ENCODE measurements at regions not wholly inside any gene's neighbourhood (a gene's known extent, or its start where the extent isn't known, plus 50 kb on each side); places are given as distances from the start of the nearest gene placed in this dataset.
A peak's percentile ranks its signal among the peaks of the same experiment; 100 is the strongest.

DNA sequence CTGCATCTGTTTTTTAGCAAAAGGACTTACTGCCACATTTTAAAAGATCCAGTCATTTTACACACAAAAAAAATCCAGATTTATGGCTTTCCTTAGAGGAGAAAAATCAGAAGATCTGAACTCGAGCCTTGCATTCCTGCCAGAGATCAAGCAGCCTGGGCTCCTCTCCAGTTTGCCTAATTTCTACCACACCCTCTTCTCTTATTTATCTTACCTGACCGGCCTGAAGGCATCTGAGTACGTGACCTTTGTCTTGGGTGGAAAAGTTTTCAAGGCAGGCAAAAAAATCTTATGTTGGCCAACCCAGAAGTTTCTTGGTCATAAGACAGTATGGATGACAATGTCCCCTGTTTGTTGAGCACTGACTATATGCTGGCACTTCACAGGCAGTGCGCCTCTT lies 60.3 kb downstream of the CHRD start:
- H3K9me3 ChIP-seq, result no peaks in the 10 kb centered on the region
- CTCF ChIA-PET, result interaction anchor here (0.7 kb wide), 1 partner anchor 8 kb away, joined by 3 read pairs; no protein-coding TSS in a partner anchor
- POLR2A ChIA-PET, result no interaction called here
- no peak for DNase-seq (ENCODE audit: low read depth in 1 of 2, low spot score in 1 of 2)
- peak overlapping the region; percentile 16; the same call in 1 of the 3 replicates for H3K4me2 ChIP-seq
- no peak overlapping the region for H3K4me3 ChIP-seq
- 19% methylated on average over 4 of the region's 4 CpGs for WGBS (ENCODE audit: missing lambda C conversion rate)
- no peak for TF ChIP-seq MAZ (IDR thresholded peaks at IDR 0.05; ENCODE audit: borderline replicate concordance, low read depth, low read length)
- TF ChIP-seq RNF2 (IDR thresholded peaks at IDR 0.05; ENCODE audit: borderline replicate concordance, low read depth), result no peak
- TF ChIP-seq, protein P1, sequence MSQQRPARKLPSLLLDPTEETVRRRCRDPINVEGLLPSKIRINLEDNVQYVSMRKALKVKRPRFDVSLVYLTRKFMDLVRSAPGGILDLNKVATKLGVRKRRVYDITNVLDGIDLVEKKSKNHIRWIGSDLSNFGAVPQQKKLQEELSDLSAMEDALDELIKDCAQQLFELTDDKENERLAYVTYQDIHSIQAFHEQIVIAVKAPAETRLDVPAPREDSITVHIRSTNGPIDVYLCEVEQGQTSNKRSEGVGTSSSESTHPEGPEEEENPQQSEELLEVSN (IDR thresholded peaks at IDR 0.05; ENCODE audit: borderline replicate concordance, low read depth), result no peak
- no peak for TF ChIP-seq GATA3 (IDR thresholded peaks at IDR 0.05; ENCODE audit: borderline replicate concordance)
- no peak for TF ChIP-seq MYC (IDR thresholded peaks at IDR 0.05; ENCODE audit: borderline replicate concordance, low read length)
- TF ChIP-seq NFE2L2 (conservative IDR thresholded peaks at IDR 0.05; ENCODE audit: low read length), result no peak
- TF ChIP-seq, protein P2, sequence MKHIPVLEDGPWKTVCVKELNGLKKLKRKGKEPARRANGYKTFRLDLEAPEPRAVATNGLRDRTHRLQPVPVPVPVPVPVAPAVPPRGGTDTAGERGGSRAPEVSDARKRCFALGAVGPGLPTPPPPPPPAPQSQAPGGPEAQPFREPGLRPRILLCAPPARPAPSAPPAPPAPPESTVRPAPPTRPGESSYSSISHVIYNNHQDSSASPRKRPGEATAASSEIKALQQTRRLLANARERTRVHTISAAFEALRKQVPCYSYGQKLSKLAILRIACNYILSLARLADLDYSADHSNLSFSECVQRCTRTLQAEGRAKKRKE (CRISPR knock-in tag; IDR thresholded peaks at IDR 0.05; ENCODE audit: low read depth), result no peak
- TF ChIP-seq CBX2 (IDR thresholded peaks at IDR 0.05; ENCODE audit: borderline replicate concordance, low read depth), result no peak
- TF ChIP-seq POLR2AphosphoS2 (conservative IDR thresholded peaks at IDR 0.05; ENCODE audit: low read length), result no peak
- no peak for TF ChIP-seq HOXA7 (CRISPR knock-in tag; IDR thresholded peaks at IDR 0.05)
- TF ChIP-seq, protein P3, sequence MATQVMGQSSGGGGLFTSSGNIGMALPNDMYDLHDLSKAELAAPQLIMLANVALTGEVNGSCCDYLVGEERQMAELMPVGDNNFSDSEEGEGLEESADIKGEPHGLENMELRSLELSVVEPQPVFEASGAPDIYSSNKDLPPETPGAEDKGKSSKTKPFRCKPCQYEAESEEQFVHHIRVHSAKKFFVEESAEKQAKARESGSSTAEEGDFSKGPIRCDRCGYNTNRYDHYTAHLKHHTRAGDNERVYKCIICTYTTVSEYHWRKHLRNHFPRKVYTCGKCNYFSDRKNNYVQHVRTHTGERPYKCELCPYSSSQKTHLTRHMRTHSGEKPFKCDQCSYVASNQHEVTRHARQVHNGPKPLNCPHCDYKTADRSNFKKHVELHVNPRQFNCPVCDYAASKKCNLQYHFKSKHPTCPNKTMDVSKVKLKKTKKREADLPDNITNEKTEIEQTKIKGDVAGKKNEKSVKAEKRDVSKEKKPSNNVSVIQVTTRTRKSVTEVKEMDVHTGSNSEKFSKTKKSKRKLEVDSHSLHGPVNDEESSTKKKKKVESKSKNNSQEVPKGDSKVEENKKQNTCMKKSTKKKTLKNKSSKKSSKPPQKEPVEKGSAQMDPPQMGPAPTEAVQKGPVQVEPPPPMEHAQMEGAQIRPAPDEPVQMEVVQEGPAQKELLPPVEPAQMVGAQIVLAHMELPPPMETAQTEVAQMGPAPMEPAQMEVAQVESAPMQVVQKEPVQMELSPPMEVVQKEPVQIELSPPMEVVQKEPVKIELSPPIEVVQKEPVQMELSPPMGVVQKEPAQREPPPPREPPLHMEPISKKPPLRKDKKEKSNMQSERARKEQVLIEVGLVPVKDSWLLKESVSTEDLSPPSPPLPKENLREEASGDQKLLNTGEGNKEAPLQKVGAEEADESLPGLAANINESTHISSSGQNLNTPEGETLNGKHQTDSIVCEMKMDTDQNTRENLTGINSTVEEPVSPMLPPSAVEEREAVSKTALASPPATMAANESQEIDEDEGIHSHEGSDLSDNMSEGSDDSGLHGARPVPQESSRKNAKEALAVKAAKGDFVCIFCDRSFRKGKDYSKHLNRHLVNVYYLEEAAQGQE (IDR thresholded peaks at IDR 0.05), result no peak
- TF ChIP-seq, protein P4, sequence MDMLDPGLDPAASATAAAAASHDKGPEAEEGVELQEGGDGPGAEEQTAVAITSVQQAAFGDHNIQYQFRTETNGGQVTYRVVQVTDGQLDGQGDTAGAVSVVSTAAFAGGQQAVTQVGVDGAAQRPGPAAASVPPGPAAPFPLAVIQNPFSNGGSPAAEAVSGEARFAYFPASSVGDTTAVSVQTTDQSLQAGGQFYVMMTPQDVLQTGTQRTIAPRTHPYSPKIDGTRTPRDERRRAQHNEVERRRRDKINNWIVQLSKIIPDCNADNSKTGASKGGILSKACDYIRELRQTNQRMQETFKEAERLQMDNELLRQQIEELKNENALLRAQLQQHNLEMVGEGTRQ (IDR thresholded peaks at IDR 0.05), result no peak
- no peak for TF ChIP-seq BHLHE40 (IDR thresholded peaks at IDR 0.05; ENCODE audit: low read depth, low read length)
- TF ChIP-seq TFCP2L1 (CRISPR knock-in tag; IDR thresholded peaks at IDR 0.05), result no peak
- no peak for TF ChIP-seq NR3C1 (IDR thresholded peaks at IDR 0.05)
- TF ChIP-seq, protein P5, sequence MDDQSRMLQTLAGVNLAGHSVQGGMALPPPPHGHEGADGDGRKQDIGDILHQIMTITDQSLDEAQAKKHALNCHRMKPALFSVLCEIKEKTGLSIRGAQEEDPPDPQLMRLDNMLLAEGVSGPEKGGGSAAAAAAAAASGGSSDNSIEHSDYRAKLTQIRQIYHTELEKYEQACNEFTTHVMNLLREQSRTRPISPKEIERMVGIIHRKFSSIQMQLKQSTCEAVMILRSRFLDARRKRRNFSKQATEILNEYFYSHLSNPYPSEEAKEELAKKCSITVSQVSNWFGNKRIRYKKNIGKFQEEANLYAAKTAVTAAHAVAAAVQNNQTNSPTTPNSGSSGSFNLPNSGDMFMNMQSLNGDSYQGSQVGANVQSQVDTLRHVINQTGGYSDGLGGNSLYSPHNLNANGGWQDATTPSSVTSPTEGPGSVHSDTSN (IDR thresholded peaks at IDR 0.05), result no peak
- no peak for TF ChIP-seq SREBF2 (IDR thresholded peaks at IDR 0.05)
- no peaks in the 10 kb centered on the region for H3K4me1 ChIP-seq
- ATAC-seq, result no peak
- FAIRE-seq, result no peak
- no peak overlapping the region for H3K27ac ChIP-seq

DNA sequence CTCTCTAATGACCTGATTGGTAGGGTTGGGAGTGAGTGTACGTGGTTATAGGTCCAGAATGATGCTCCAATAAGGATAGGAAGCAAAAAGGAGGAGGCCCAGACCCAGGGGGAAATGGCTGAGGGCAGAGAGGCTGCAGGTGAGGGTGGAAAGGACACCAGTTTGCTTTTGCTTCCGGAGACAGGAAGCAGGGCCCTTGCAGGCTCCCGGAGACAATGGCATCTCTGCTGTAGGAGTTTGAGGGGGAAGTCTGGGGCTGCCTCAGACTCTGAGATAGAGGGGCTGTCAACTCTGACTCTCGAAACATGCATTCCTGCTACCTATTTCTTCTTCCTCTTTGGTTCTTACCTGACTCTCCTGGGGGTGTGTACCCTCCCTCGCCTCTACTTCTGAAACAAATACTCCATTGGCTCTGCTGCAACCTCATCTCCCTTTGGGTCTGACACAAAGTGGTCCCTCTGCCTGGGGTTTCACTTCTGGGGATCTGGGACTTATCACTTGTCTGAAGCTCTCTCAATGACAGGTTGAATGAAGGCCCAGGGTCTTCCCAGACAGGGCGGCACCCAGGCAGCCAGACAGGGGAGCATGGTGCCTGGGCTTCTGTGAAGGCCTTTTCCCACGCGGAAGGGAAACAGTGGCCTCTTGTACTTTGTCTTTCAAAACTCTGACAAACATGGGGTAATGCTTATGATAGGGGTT lies 61.5 kb downstream of the CHRD start:
- Histone ChIP-seq H3K4me2 (no peak overlapping the region), H3K4me1 (no peaks in the 10 kb centered on the region), H3K27ac (no peak overlapping the region), H3K4me3 (no peak overlapping the region), H3K9me3 (no peaks in the 10 kb centered on the region)
- POLR2A ChIA-PET, result no interaction called here
- DNase-seq (ENCODE audit: low read depth in 1 of 2, low spot score in 1 of 2) (no peak), FAIRE-seq (no peak), ATAC-seq (no peak)
- CTCF ChIA-PET, result no interaction called here
- no peak for TF ChIP-seq NPAS2 (CRISPR knock-in tag; IDR thresholded peaks at IDR 0.05; ENCODE audit: borderline replicate concordance)
- TF ChIP-seq POLR2AphosphoS2 (conservative IDR thresholded peaks at IDR 0.05; ENCODE audit: low read length), result no peak
- no peak for TF ChIP-seq EHMT2 (IDR thresholded peaks at IDR 0.05; ENCODE audit: low read depth)
- TF ChIP-seq JUN (IDR thresholded peaks at IDR 0.05), result no peak
- 79% methylated on average over 7 of the region's 8 CpGs for WGBS (ENCODE audit: missing lambda C conversion rate)
